ENCODE measurements at regions not wholly inside any gene's neighbourhood (a gene's known extent, or its start where the extent isn't known, plus 50 kb on each side); places are given as distances from the start of the nearest gene placed in this dataset.

DNA sequence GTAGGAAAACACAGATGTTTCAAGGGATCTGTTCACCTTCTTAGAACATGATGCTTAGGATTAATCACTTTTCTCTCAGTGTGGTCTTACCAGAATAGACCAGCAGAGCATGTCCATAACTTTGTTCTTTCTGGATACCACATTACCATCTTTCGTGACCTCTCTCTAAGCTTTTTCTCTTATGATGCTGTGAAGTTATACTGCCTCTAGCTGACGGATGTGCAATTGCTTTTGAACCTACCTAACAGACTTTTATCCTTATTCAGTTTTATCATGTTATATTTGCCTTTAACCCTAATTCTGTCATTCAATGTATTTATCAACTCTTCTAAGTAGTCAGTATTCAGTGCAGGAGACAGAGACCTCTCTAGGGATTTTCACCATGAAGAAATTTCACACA lies 246.7 kb downstream of the DACT1 start:
- no peaks in the 10 kb centered on the region for H3K79me2 ChIP-seq (ENCODE audit: control insufficient read depth, insufficient read depth, low read length)
- no TSS peak for BruUV-seq (replicated peaks)
- H2AFZ ChIP-seq (ENCODE audit: low read depth, low read length) = no peak overlapping the region
- H4K20me1 ChIP-seq (replicated peaks; ENCODE audit: control insufficient read depth, extremely low read depth, insufficient read depth, low read length) = no peaks in the 10 kb centered on the region
- CTCF ChIA-PET = interaction anchor here (1.4 kb wide), 1 partner anchor 383 kb away, joined by 3 read pairs; no protein-coding TSS in a partner anchor
- DNase-seq (ENCODE audit: low read depth, low spot score) (no peak), FAIRE-seq (no peak)
- no peak overlapping the region for H3K9ac ChIP-seq (replicated peaks; ENCODE audit: extremely low read depth, insufficient read depth, low read length)
- intact Hi-C loops (cut with micrococcal nuclease) = no loop called here
- peaks cover 0 to 2% of the 10 kb centered on the region in 2 experiments for H3K27me3 ChIP-seq (ENCODE audit: control insufficient read depth in 2 of 2, insufficient read depth in 2 of 2, low read length in 2 of 2)
- no peaks in the 10 kb centered on the region for H3K36me3 ChIP-seq (ENCODE audit: control insufficient read depth in 2 of 2, extremely low read depth in 1 of 2, insufficient read depth in 2 of 2, low read length in 2 of 2)
- dilution Hi-C loops (cut with MboI; ENCODE audit: extremely low pct_ligation_motif_present, low sequenced_read_pairs) = no loop called here
- no peaks in the 10 kb centered on the region for H3K9me3 ChIP-seq (replicated peaks; ENCODE audit: control insufficient read depth, insufficient read depth, low read length)
- no peak overlapping the region for H3K4me3 ChIP-seq (replicated peaks in 1 of 3; ENCODE audit: insufficient read depth in 1 of 3, low read depth in 1 of 3, low read length in 3 of 3)
- no peaks in the 10 kb centered on the region for H3K4me1 ChIP-seq (ENCODE audit: control insufficient read depth, extremely low read depth, insufficient read depth, low read length)
- no peak overlapping the region for H3K27ac ChIP-seq (ENCODE audit: insufficient read depth, low read depth, low read length)
- TF ChIP-seq EZH2 (IDR thresholded peaks at IDR 0.05; ENCODE audit: borderline replicate concordance, low read depth, low read length, severe bottlenecking) (no peak), FOS (IDR thresholded peaks at IDR 0.05; ENCODE audit: borderline replicate concordance, insufficient read depth, low read length) (no peak), MYC (IDR thresholded peaks at IDR 0.05; ENCODE audit: low read depth, low read length) (no peak), POLR2AphosphoS5 (IDR thresholded peaks at IDR 0.05; ENCODE audit: insufficient read depth, low read depth, low read length) (no peak)
- TF ChIP-seq, protein P1, sequence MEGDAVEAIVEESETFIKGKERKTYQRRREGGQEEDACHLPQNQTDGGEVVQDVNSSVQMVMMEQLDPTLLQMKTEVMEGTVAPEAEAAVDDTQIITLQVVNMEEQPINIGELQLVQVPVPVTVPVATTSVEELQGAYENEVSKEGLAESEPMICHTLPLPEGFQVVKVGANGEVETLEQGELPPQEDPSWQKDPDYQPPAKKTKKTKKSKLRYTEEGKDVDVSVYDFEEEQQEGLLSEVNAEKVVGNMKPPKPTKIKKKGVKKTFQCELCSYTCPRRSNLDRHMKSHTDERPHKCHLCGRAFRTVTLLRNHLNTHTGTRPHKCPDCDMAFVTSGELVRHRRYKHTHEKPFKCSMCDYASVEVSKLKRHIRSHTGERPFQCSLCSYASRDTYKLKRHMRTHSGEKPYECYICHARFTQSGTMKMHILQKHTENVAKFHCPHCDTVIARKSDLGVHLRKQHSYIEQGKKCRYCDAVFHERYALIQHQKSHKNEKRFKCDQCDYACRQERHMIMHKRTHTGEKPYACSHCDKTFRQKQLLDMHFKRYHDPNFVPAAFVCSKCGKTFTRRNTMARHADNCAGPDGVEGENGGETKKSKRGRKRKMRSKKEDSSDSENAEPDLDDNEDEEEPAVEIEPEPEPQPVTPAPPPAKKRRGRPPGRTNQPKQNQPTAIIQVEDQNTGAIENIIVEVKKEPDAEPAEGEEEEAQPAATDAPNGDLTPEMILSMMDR (IDR thresholded peaks at IDR 0.05; ENCODE audit: extremely low read depth in 1 of 2, insufficient read depth in 1 of 2, low read depth in 1 of 2, low read length in 2 of 2) = peak in 1 of 2 donors; percentile 12
- no peak overlapping the region for H3K4me2 ChIP-seq (ENCODE audit: insufficient read depth, low read length)
- POLR2A ChIA-PET = no interaction called here
- no peaks in the 10 kb centered on the region for H3K9me1 ChIP-seq (replicated peaks; ENCODE audit: control insufficient read depth, extremely low read depth, insufficient read depth, low read length)

DNA sequence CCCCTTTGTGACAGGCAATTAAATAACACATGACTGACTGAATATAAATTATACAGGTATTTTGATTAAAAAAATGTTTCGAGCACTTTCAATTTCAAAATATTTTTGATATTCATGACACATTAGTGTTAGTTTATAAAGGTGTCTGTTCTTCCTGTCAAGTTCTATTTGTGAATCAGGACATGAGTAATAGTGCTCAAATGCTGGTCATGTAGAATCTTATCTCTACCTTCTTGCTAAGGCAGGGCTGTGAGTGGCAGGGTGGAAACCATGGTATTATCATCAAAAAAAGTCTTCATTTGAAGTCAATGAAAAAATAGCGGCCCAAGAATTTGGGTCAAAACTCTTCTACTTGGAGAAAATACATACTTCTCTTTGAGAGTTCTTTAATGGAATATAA lies 250.2 kb downstream of the DACT1 start:
- H3K4me2 ChIP-seq (ENCODE audit: insufficient read depth, low read length) = no peak overlapping the region
- DNase-seq (ENCODE audit: low read depth, low spot score) (no peak), FAIRE-seq (no peak)
- H3K4me1 ChIP-seq (ENCODE audit: control insufficient read depth, extremely low read depth, insufficient read depth, low read length) = no peaks in the 10 kb centered on the region
- no peak overlapping the region for H3K27ac ChIP-seq (ENCODE audit: insufficient read depth, low read depth, low read length)
- no peaks in the 10 kb centered on the region for H3K9me3 ChIP-seq (replicated peaks; ENCODE audit: control insufficient read depth, insufficient read depth, low read length)
- no peak overlapping the region for H3K4me3 ChIP-seq (replicated peaks in 1 of 3; ENCODE audit: insufficient read depth in 1 of 3, low read depth in 1 of 3, low read length in 3 of 3)
- intact Hi-C loops (cut with micrococcal nuclease) (no loop called here), dilution Hi-C loops (cut with MboI; ENCODE audit: extremely low pct_ligation_motif_present, low sequenced_read_pairs) (no loop called here)
- no peak for TF ChIP-seq POLR2A (IDR thresholded peaks at IDR 0.05; ENCODE audit: low read depth, low read length)
- TF ChIP-seq, protein P1 (IDR thresholded peaks at IDR 0.05; ENCODE audit: extremely low read depth in 1 of 2, insufficient read depth in 1 of 2, low read depth in 1 of 2, low read length in 2 of 2) = no peak
- TF ChIP-seq POLR2AphosphoS5 (IDR thresholded peaks at IDR 0.05; ENCODE audit: insufficient read depth, low read depth, low read length) = no peak
- TF ChIP-seq MYC (IDR thresholded peaks at IDR 0.05; ENCODE audit: low read depth, low read length) = no peak
- TF ChIP-seq, protein P2, sequence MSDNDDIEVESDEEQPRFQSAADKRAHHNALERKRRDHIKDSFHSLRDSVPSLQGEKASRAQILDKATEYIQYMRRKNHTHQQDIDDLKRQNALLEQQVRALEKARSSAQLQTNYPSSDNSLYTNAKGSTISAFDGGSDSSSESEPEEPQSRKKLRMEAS (IDR thresholded peaks at IDR 0.05; ENCODE audit: insufficient read depth, insufficient read length) = no peak
- no peak for TF ChIP-seq FOS (IDR thresholded peaks at IDR 0.05; ENCODE audit: borderline replicate concordance, insufficient read depth, low read length)
- no peak for TF ChIP-seq EZH2 (IDR thresholded peaks at IDR 0.05; ENCODE audit: borderline replicate concordance, low read depth, low read length, severe bottlenecking)
- no peak for TF ChIP-seq GATA2 (IDR thresholded peaks at IDR 0.05; ENCODE audit: insufficient read depth, insufficient read length, low read depth, low read length)
- TF ChIP-seq JUN (IDR thresholded peaks at IDR 0.05; ENCODE audit: borderline replicate concordance, insufficient read depth, insufficient read length, low read depth) = no peak
- no peaks in the 10 kb centered on the region for H3K9me1 ChIP-seq (replicated peaks; ENCODE audit: control insufficient read depth, extremely low read depth, insufficient read depth, low read length)
- ChIA-PET POLR2A (no interaction called here), CTCF (no interaction called here)
- no peak overlapping the region for H2AFZ ChIP-seq (ENCODE audit: low read depth, low read length)
- H3K36me3 ChIP-seq (ENCODE audit: control insufficient read depth in 2 of 2, extremely low read depth in 1 of 2, insufficient read depth in 2 of 2, low read length in 2 of 2) = no peaks in the 10 kb centered on the region
- H3K9ac ChIP-seq (replicated peaks; ENCODE audit: extremely low read depth, insufficient read depth, low read length) = no peak overlapping the region
- H4K20me1 ChIP-seq (replicated peaks; ENCODE audit: control insufficient read depth, extremely low read depth, insufficient read depth, low read length) = no peaks in the 10 kb centered on the region
- no TSS peak for BruUV-seq (replicated peaks)
- H3K79me2 ChIP-seq (ENCODE audit: control insufficient read depth, insufficient read depth, low read length) = no peaks in the 10 kb centered on the region
- peaks cover 0 to 2% of the 10 kb centered on the region in 2 experiments for H3K27me3 ChIP-seq (ENCODE audit: control insufficient read depth in 2 of 2, insufficient read depth in 2 of 2, low read length in 2 of 2)
